IMR-90 (cell line): ENCODE measurements at regions not wholly inside any gene's neighbourhood (a gene's known extent, or its start where the extent isn't known, plus 50 kb on each side); places are given as distances from the start of the nearest gene placed in this dataset.

Source experiments
- ATAC-seq: fragments of 200-7000 bp; cut with Tn5 transposase; 2 replicates; pipeline ENCODE4 v1.9.1; 2020; ENCODE audit warnings: low read depth, mild to moderate bottlenecking, moderate library complexity
- BruUV-seq: library from RNA; stranded (reverse); fragments of 400-500 nt; replicated peaks from 2 replicates; lab custom pipeline; 2021; lab: Mats Ljungman, UMichigan
- CTCF ChIA-PET: fragments of 300-600 bp; formaldehyde crosslinking; extraction: SDS; loops from one replicate; lab custom pipeline; 2021; ENCODE audit warnings: antibody characterized with exemption; lab: Yijun Ruan, JAX
- POLR2A ChIA-PET: fragments of 300-600 bp; sonication (Branson Sonifier 250); formaldehyde crosslinking; loops from one replicate; lab custom pipeline; 2022; ENCODE audit warnings: antibody characterized with exemption; ENCODE audit not compliant: unreplicated experiment; lab: Charles Lee
- DNase-seq: peaks from one replicate; pipeline ENCODE4 v3.0.0; 2013
- H2AFZ ChIP-seq: replicated peaks from 2 replicates; pipeline ENCODE3; 2013; ENCODE audit warnings: low read length, mild to moderate bottlenecking; ENCODE audit not compliant: poor library complexity
- H2AK5ac ChIP-seq: 2 replicates; pipeline ENCODE4 v1.6.1; 2013; ENCODE audit warnings: low read depth, low read length, inconsistent platforms
- H2AK9ac ChIP-seq: replicated peaks from 2 replicates; pipeline ENCODE3; 2013; ENCODE audit warnings: mild to moderate bottlenecking, low read depth, low read length, moderate library complexity; ENCODE audit not compliant: poor library complexity
- H2BK120ac ChIP-seq: 2 replicates; pipeline ENCODE4 v1.6.1; 2013; ENCODE audit warnings: low read depth, low read length, inconsistent platforms
- H2BK15ac ChIP-seq: 3 replicates; pipeline ENCODE4 v1.6.1; 2013; ENCODE audit warnings: low read depth, low read length, inconsistent platforms
- H2BK20ac ChIP-seq: 2 replicates; pipeline ENCODE4 v1.6.1; 2013; ENCODE audit warnings: low read depth, mild to moderate bottlenecking, inconsistent platforms, low read length, moderate library complexity
- H2BK5ac ChIP-seq: 2 replicates; pipeline ENCODE4 v1.6.1; 2013; ENCODE audit warnings: mild to moderate bottlenecking, low read depth, low read length, inconsistent platforms; ENCODE audit not compliant: poor library complexity, severe bottlenecking
- H3K14ac ChIP-seq: replicated peaks from 2 replicates; pipeline ENCODE4 v1.6.1; 2013; ENCODE audit warnings: low read depth, low read length, inconsistent platforms
- H3K18ac ChIP-seq: 2 replicates; pipeline ENCODE4 v1.6.1; 2013; ENCODE audit warnings: low read depth, low read length, control low read depth
- H3K23ac ChIP-seq: 2 replicates; pipeline ENCODE4 v1.6.1; 2013; ENCODE audit warnings: low read depth, low read length, inconsistent platforms
- H3K27ac ChIP-seq: 2 replicates; pipeline ENCODE4 v1.5.1; 2013; ENCODE audit warnings: mild to moderate bottlenecking, control low read depth, low read length; ENCODE audit not compliant: insufficient read depth
- H3K27me3 ChIP-seq: 2 replicates; pipeline ENCODE4 v1.6.1; 2013; ENCODE audit warnings: low read length; ENCODE audit not compliant: control insufficient read depth, insufficient read depth
- H3K36me3 ChIP-seq: 2 replicates; pipeline ENCODE4 v1.6.1; 2013; ENCODE audit warnings: low read length, mixed read lengths; ENCODE audit not compliant: control insufficient read depth, insufficient read depth
- H3K4ac ChIP-seq: 2 replicates; pipeline ENCODE4 v1.6.1; 2013; ENCODE audit warnings: low read depth, low read length, inconsistent platforms
- H3K4me1 ChIP-seq: 2 replicates; pipeline ENCODE4 v1.6.1; 2013; ENCODE audit warnings: low read length, mixed read lengths; ENCODE audit not compliant: control insufficient read depth, insufficient read depth
- H3K4me2 ChIP-seq: 2 replicates; pipeline ENCODE4 v1.6.1; 2013; ENCODE audit warnings: low read depth, mild to moderate bottlenecking, control low read depth, low read length, moderate library complexity
- H3K4me3 ChIP-seq: 2 replicates; pipeline ENCODE4 v1.5.1; 2013; ENCODE audit warnings: low read depth, mild to moderate bottlenecking, control low read depth, low read length, moderate library complexity; ENCODE audit not compliant: insufficient read depth
- H3K56ac ChIP-seq: 2 replicates; pipeline ENCODE4 v1.6.1; 2013; ENCODE audit warnings: low read length, inconsistent platforms; ENCODE audit not compliant: insufficient read depth; ENCODE audit errors: extremely low read depth
- H3K79me1 ChIP-seq, 2 experiments: 2 replicates each; pipeline ENCODE4 v1.6.1; 2013; ENCODE audit warnings: low read length in 2 of 2, inconsistent platforms in 1 of 2, low read depth in 1 of 2
- H3K9ac ChIP-seq: 2 replicates; pipeline ENCODE4 v1.6.1; 2013; ENCODE audit warnings: low read depth, low read length, control low read depth
- H3K9me1 ChIP-seq: 2 replicates; pipeline ENCODE4 v1.6.1; 2013; ENCODE audit warnings: low read length, inconsistent platforms; ENCODE audit not compliant: insufficient read depth
- H3K9me3 ChIP-seq: 2 replicates; pipeline ENCODE4 v1.6.1; 2013; ENCODE audit warnings: low read length; ENCODE audit not compliant: control insufficient read depth, insufficient read depth
- H4K20me1 ChIP-seq: 2 replicates; pipeline ENCODE4 v1.6.1; 2013; ENCODE audit warnings: low read length, inconsistent platforms; ENCODE audit not compliant: insufficient read depth
- H4K5ac ChIP-seq: 2 replicates; pipeline ENCODE4 v1.6.1; 2013; ENCODE audit warnings: mild to moderate bottlenecking, low read depth, low read length, control low read depth
- H4K8ac ChIP-seq, 2 experiments: 2 replicates each; pipeline ENCODE4 v1.6.1; 2013; ENCODE audit warnings: low read depth in 2 of 2, low read length in 2 of 2, control low read depth in 1 of 2, inconsistent platforms in 1 of 2
- H4K91ac ChIP-seq: 2 replicates; pipeline ENCODE4 v1.6.1; 2013; ENCODE audit warnings: low read depth, low read length, inconsistent platforms; ENCODE audit not compliant: insufficient read depth
- MXI1 ChIP-seq: IDR thresholded peaks from 2 replicates; pipeline ENCODE4 v1.6.1; 2012; ENCODE audit warnings: low read depth, mild to moderate bottlenecking, low read length, moderate library complexity, borderline replicate concordance
- WGBS, 2 experiments: methylation state at CpG; one replicate each; pipeline versions ENCODE4 v1.1.5 to v1.1.7; 2013; ENCODE audit warnings: missing lambda C conversion rate in 2 of 2; ENCODE audit not compliant: insufficient read length in 1 of 2; ENCODE audit errors: extremely low coverage in 2 of 2; 5-methylcytosine and 5-hydroxymethylcytosine counted together
- dilution Hi-C: fragments of 300-500 bp; cut with HindIII; formaldehyde crosslinking; loops from one replicate; pipeline ENCODE4 v1.14.3; 2018; ENCODE audit warnings: low sequenced_read_pairs; ENCODE audit not compliant: unreplicated experiment
- in situ Hi-C: fragments of 300-500 bp; cut with MboI; formaldehyde crosslinking; loops from 3 replicates; pipeline ENCODE4 v1.14.3; 2019; ENCODE audit warnings: low sequenced_read_pairs, inconsistent platforms, mixed read lengths
- intact Hi-C: fragments of 100-400 bp; cut with micrococcal nuclease; formaldehyde crosslinking; loops from 2 replicates; pipeline ENCODE4 v1.10.0; 2022

GRCh38 chr16:52705122-52705521 is 158.2 kb upstream of the TOX3 start:
- Histone ChIP-seq H3K27me3 (no peaks in the 10 kb centered on the region), H2AK9ac (no peak overlapping the region), H2AK5ac (no peak overlapping the region), H3K18ac (no peak overlapping the region), H3K4me1 (no peaks in the 10 kb centered on the region), H2BK5ac (no peak overlapping the region), H3K9me1 (no peaks in the 10 kb centered on the region), H2BK15ac (no peak overlapping the region), H3K36me3 (no peaks in the 10 kb centered on the region), H3K79me1 (no peaks in the 10 kb centered on the region), H2BK20ac (no peak overlapping the region), H4K8ac (no peak overlapping the region), H3K27ac (no peak overlapping the region), H4K5ac (no peak overlapping the region), H3K23ac (no peak overlapping the region), H3K56ac (no peak overlapping the region), H3K14ac (no peak overlapping the region), H3K4me3 (no peak overlapping the region), H4K91ac (no peak overlapping the region), H3K4ac (no peak overlapping the region), H3K9me3 (peaks cover 3% of the 10 kb centered on the region; the same call in 1 of the 2 replicates), H3K4me2 (no peak overlapping the region), H2BK120ac (no peak overlapping the region), H2AFZ (no peak overlapping the region), H4K20me1 (no peaks in the 10 kb centered on the region), H3K9ac (no peak overlapping the region)
- POLR2A ChIA-PET, result no interaction called here
- no peak for TF ChIP-seq MXI1
- dilution Hi-C loops, result no loop called here
- in situ Hi-C loops, result no loop called here
- DNase-seq (no peak), ATAC-seq (no peak)
- BruUV-seq, result no TSS peak
- WGBS, 2 experiments, result 39% methylated on average over 4 of the region's 5 CpGs; no CpG with 5 or more reads in 1 of the 2 experiments
- intact Hi-C loops, result no loop called here
- CTCF ChIA-PET, result no interaction called here
